ENCODE measurements at regions not wholly inside any gene's neighbourhood (a gene's known extent, or its start where the extent isn't known, plus 50 kb on each side); places are given as distances from the start of the nearest gene placed in this dataset.

- ATAC-seq (no peak), DNase-seq (no peak)
- Histone ChIP-seq H3K4me3 (no peak overlapping the region), H3K27me3 (peaks cover 0 to 6% (median 0%) of the 10 kb centered on the region in 7 donors), H3K36me3 (no peaks in the 10 kb centered on the region), H3K27ac (no peak overlapping the region), H3K4me1 (no peaks in the 10 kb centered on the region), H3K9me3 (no peaks in the 10 kb centered on the region)
- 66 to 69% methylated on average over 1 of the region's 1 CpG for WGBS, 2 donors
- intact Hi-C loops (cut with DNase I): no loop called here
- TF ChIP-seq CTCF (IDR thresholded peaks at IDR 0.05): no peak
Observed at GRCh38 chr2:137897082-137897481, 67.2 kb upstream of the HNMT start.

GRCh38 chr2:137900421-137901141 lies 63.7 kb upstream of the HNMT start:
- intact Hi-C loops (cut with DNase I): loop anchor here in 1 of 10 donors (10.0 kb wide), 1 partner anchor 924 kb away; no protein-coding TSS in a partner anchor
- Histone ChIP-seq H3K27me3 (peaks cover 0 to 6% (median 0%) of the 10 kb centered on the region in 7 donors), H3K4me3 (no peak overlapping the region), H3K36me3 (no peaks in the 10 kb centered on the region), H3K27ac (no peak overlapping the region), H3K4me1 (no peaks in the 10 kb centered on the region), H3K9me3 (no peaks in the 10 kb centered on the region)
- 71 to 77% methylated on average over 4 of the region's 4 CpGs for WGBS, 2 donors
- TF ChIP-seq CTCF (IDR thresholded peaks at IDR 0.05): no peak
- no peak for ATAC-seq
- DNase-seq: no peak

- Histone ChIP-seq H3K27ac (no peak overlapping the region), H3K9me3 (no peaks in the 10 kb centered on the region), H3K36me3 (no peaks in the 10 kb centered on the region), H3K4me1 (no peaks in the 10 kb centered on the region), H3K4me3 (no peak overlapping the region), H3K27me3 (peaks cover 0 to 4% (median 0%) of the 10 kb centered on the region in 7 donors)
- DNase-seq (no peak), ATAC-seq (no peak)
- TF ChIP-seq CTCF (IDR thresholded peaks at IDR 0.05): peak; percentile 44 to 80 (median 67)
- intact Hi-C loops (cut with DNase I): loop anchor here in 8 of 10 donors (2.0 to 10.0 kb wide), 9 partner anchors 462 to 918 kb away; partner anchors contain the start of gene NXPH2 (in 2 of the 8)
- 28 to 46% methylated on average over 4 of the region's 4 CpGs for WGBS, 2 donors
Observed at GRCh38 chr2:137910641-137911040, 53.6 kb upstream of the HNMT start.

GRCh38 chr2:137912371-137912770 lies 51.9 kb upstream of the HNMT start:
- peaks cover 0 to 4% (median 0%) of the 10 kb centered on the region in 7 donors for H3K27me3 ChIP-seq
- no peak for ATAC-seq
- no peak for TF ChIP-seq CTCF (IDR thresholded peaks at IDR 0.05)
- DNase-seq: no peak
- H3K27ac ChIP-seq: no peak overlapping the region
- intact Hi-C loops (cut with DNase I): loop anchor here in 5 of 10 donors (5.0 to 10.0 kb wide), 5 partner anchors 460 to 915 kb away; partner anchors contain the start of gene NXPH2 (in 2 of the 5)
- WGBS, 2 donors: 71% methylated on average over 2 of the region's 2 CpGs
- H3K4me3 ChIP-seq: no peak overlapping the region
- no peaks in the 10 kb centered on the region for H3K36me3 ChIP-seq
- no peaks in the 10 kb centered on the region for H3K9me3 ChIP-seq
- no peaks in the 10 kb centered on the region for H3K4me1 ChIP-seq

All from heart right ventricle (tissue), 16 donors.